Activated CD4-positive, alpha-beta T cell treated with anti-CD3 and anti-CD28 coated beads, Interleukin-2, amount 50 U/mL, for 16 hours (primary cell): ENCODE measurements at regions not wholly inside any gene's neighbourhood (a gene's known extent, or its start where the extent isn't known, plus 50 kb on each side); places are given as distances from the start of the nearest gene placed in this dataset.

Source experiments
- DNase-seq: peaks from one replicate; pipeline ENCODE4 v3.0.0-alpha.2; 2020

- DNase-seq: no peak
Observed at GRCh38 chr17:74096456-74096855, 107.0 kb upstream of the RPL38 start.

DNA sequence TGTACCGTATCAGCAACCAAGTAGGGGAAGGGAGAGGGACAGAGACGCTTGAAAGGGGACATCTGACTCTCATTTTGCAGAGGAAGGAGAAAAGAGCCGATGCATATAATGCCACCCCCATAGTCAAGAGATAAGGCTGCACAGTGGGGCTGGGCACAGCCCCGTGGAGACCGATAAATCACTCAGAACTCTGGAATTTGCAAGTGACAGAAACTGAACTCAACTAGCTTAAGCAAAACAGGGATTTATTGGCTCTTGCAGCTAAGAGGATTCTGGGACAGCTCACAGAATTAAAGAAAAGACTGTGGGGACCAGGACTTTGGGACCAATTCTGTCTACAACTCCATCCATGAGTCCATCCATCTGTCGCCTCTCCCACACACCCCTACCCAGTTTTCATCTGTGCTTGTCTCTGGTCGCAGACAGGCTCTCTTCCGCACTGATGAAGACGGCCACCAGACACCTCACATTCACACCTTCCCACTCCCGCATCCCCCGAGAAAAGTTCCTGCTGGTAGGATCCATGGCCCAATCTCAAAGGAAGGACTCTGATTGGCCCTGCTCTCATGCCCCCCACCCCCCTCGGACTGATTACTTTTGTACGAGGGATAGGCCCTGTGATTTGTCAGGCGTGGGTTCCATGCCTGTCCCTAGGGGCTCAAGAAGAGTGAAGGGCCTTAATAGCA, 105.9 kb upstream of the RPL38 start:
- DNase-seq: no peak

DNA sequence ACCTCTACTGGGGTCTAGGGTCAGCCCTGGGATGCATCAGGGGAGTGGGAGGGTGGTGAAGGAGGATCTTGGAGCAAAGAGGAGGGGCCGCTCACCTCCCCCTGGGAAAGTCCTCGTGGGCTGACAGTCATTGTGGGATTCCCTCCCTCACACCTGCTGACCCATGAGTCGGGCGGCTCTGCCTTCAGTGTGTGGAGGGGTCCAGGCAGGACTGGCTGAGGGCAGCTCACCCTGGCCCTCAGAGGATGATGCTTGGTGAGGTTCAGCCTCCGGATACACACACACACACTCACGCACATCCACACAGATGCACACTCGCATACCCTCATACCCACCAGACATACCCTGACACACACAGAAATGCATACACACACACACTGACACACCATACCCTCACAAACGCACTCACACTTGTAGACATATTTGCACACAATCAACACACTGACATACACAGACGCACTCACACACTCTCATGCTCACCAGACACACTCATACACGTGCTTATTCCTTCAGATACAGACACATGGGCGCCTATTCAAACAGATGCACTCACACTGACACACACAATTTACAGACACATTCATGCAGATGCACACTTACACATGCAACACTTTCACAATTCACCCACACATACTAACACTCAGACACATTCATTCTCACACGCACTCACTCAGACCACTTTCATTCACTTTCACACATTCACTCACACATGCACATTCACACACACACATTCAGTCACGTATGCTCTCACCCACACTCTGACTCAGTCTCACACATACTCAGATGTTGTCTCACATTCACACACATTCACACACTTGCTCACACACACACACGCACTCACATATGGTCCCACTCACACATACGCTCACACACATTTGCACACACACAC, 105.1 kb upstream of the RPL38 start:
- DNase-seq: no peak

- no peak for DNase-seq
Observed at GRCh38 chr17:74099442-74100340, 103.8 kb upstream of the RPL38 start.

- DNase-seq: no peak
Observed at GRCh38 chr17:74104921-74105320, 98.6 kb upstream of the RPL38 start.

- DNase-seq: no peak
Observed at GRCh38 chr17:74107107-74107506, 96.4 kb upstream of the RPL38 start.

GRCh38 chr17:74108126-74108705, 95.3 kb upstream of the RPL38 start:
- no peak for DNase-seq

DNA sequence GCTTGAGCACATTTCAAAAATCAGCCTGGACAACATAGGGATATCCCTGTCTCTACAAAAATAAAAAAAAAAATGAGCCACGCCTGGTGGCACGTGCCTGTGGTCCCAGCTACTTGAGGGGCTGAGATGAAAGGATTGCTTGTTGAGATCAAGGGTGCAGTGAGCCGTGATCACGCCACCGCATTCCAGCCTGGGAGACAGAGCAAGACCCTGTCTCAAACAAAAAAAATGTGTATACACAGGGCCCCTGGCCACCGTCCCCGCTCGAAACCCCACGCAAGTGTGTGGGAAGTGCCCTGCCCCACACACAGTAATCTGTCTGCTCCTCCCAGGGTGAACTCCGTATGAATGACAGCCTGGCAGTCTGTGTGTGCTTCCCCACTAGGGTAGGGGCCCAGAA, 93.0 kb upstream of the RPL38 start:
- DNase-seq: no peak

- DNase-seq: no peak
Observed at GRCh38 chr17:74113326-74113725, 90.2 kb upstream of the RPL38 start.

GRCh38 chr17:74113952-74114351, 89.5 kb upstream of the RPL38 start:
- no peak for DNase-seq

GRCh38 chr17:74114881-74115470, 88.5 kb upstream of the RPL38 start:
- no peak for DNase-seq

GRCh38 chr17:74115586-74115985, 87.9 kb upstream of the RPL38 start:
- no peak for DNase-seq

DNA sequence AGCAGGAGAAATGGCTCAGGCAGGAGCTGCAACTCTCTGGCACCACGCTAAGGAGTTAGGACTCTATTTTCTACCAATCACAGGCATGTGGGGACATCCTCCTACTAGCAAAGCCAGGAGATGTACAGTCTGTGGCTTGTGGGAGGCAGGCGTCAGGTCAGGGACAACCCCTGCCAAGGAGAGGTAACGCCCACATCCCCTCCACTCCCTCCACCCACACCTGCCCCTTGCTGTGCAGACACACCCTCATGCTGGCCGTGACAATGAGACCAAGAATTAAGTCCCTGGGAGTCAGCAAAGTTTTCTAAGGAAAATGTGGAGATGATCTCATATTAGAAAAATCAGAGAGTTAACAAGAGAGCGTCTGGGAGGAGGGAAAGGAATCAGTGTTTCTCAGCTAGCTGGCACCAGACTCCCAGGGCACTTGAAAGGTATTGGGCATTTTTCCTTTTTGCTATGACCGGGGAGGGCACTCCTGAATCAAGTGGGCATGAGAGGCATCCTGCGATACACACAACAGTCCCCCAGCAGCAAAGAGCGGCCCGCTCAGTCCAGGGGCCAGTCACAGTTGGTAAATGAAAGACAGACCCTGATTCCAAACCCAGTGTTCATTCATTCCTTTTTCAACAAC, 87.3 kb upstream of the RPL38 start:
- no peak for DNase-seq

DNA sequence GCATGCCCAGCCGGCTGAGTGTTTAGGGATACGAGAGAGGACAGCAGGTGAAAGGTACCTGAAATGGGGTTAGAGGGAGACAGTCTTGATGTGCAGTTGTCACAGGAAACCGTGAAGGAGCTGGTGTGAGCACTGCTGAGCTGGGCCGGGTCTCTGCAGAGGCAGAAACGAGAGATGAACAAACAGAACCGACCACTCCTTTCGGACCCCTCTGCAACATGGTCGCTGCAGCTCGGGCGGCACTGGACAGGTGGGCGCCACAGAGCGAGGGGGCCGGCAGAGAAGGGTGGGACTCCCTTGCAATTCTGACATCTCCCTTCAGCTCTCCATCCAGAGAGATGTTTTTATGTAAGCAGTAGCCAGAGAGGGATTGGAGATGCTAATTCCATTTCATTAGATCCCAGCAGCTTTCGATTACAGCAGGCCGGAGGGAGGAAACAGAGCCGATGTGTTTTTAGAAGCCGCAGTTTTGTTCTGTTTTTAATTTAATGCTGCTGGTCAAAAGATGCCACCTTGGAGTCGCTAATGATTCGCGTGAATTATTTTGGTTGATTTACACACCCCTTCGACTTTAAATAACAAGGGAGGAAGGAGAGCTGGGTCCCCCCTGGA, 86.3 kb upstream of the RPL38 start:
- DNase-seq: no peak

- DNase-seq: no peak
Observed at GRCh38 chr17:74117999-74118421, 85.5 kb upstream of the RPL38 start.

DNA sequence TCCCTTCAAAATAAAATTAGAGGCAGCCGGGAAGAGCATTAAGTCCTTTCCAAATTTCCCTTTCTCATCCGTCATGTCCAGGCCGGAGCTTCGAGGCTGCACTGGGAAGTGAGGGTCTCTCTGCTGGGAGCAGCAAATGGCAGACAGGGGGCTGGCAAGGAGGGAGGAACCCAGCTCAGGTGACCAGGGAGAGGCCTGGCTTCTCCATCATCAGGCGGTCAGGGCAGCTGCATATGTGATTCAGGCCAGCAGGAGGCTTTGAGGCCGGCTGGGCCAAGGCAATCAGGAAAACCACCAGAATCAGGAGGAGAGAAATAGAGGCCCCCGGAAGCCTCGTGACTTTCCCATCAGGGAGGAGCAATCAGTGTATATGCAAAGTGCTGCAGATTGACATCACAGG, 85.0 kb upstream of the RPL38 start:
- no peak for DNase-seq

DNA sequence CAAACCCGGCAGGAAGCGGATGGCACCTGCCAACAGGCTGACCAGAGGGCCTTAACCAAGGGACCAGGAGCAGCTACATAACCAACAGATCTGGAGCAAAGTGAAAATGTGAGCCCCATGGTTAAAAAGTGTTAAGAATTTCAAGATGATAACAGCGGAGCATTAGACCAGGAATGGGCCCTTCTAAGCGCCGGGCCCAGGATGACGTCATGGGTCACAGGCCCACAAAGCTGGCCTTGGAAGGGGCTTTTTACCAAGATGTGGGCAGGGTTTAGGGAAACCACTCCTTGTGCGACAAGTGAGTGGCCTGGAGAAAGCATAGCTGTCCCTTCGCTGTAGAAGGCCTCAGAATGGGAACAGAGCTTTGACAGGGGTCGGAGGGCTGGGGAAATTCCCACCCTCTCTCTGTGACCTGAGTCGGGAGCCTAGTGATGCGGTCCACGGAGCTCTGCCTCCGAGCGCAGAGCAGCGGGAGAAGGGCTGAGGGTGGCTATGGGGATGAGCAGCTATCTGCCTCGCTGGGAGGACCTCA, 84.4 kb upstream of the RPL38 start:
- no peak for DNase-seq

DNA sequence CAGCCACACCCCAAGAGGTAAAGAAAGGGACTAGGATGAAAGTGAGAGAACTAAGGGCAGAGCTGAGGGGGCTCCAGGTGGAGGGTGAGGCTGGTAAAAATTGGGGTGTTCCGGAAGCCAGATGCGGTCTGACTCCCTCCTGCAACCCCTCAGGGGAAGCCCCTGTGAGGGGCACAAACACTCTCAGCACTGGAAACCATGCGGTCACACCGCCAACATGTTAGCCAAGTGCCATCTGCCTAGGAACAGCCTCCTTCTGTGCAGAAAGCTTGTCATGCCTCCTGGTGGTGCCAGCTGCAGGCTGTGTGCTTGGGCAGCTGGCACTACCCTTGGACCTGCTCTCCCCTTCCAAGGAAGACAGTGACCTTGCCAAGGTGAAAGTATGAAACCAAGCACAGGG, 83.5 kb upstream of the RPL38 start:
- DNase-seq: no peak

- no peak for DNase-seq
Observed at GRCh38 chr17:74123350-74123749, 80.1 kb upstream of the RPL38 start.

- no peak for DNase-seq
Observed at GRCh38 chr17:74123866-74124444, 79.5 kb upstream of the RPL38 start.

DNA sequence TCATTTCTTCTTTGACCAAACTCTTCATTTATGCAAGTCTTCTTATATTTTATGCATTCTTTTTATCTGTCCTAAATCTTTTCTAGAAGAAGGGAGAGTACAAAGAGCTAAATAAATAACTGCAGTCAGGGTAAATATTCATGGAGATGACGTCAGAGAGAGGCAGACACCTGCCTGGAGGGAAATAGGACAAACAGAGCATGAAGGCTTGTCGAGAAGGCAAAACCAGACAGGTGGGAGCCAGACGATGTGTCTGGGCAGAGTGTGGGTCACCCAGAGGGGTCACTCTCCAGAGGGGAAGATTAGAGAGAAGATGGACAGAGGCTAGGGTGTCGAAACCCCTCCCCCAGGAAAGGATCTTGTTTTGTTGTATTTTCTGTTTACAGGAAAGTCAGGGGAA, 78.3 kb upstream of the RPL38 start:
- DNase-seq: no peak
